Prostate gland (tissue), 2 donors: ENCODE measurements at regions not wholly inside any gene's neighbourhood (a gene's known extent, or its start where the extent isn't known, plus 50 kb on each side); places are given as distances from the start of the nearest gene placed in this dataset.

Source experiments
- CTCF ChIP-seq, 4 experiments: fragments of 200-600 bp in 2 of 4; fragments of 450-650 bp in 2 of 4; sonication (generic) in 2 of 4; IDR thresholded peaks; 1 replicate in 3 of 4; 2 replicates in 1 of 4; pipeline ENCODE4 v1.5.1; 2016 to 2019; ENCODE audit warnings: antibody characterized with exemption in 4 of 4, mild to moderate bottlenecking in 2 of 4, moderate library complexity in 2 of 4
- POLR2A ChIP-seq: fragments of 450-650 bp; IDR thresholded peaks from one replicate; pipeline ENCODE4 v1.6.1; 2016; ENCODE audit warnings: antibody characterized with exemption, mild to moderate bottlenecking

GRCh38 chr2:145379934-145380333 lies 860.0 kb upstream of the ZEB2 start:
- TF ChIP-seq CTCF (IDR thresholded peaks at IDR 0.05): no peak
- TF ChIP-seq POLR2A: no peak
